Neural cell (in vitro differentiated cells): ENCODE measurements at regions not wholly inside any gene's neighbourhood (a gene's known extent, or its start where the extent isn't known, plus 50 kb on each side); places are given as distances from the start of the nearest gene placed in this dataset.

Experiments used
- H2AFZ ChIP-seq: fragments of 200-600, 300-800 bp; sonication (generic), shearing (Covaris generic); 2 replicates; pipeline ENCODE4 v1.6.0; 2014; ENCODE audit warnings: low read depth, mild to moderate bottlenecking, antibody characterized with exemption, low read length, moderate library complexity
- H3F3A ChIP-seq: fragments of 200-600 bp; shearing (Covaris generic); 2 replicates; pipeline ENCODE4 v1.6.1; 2016; ENCODE audit warnings: mild to moderate bottlenecking, moderate library complexity, mixed read lengths, antibody characterized with exemption, low read length; ENCODE audit not compliant: insufficient read depth, poor library complexity, severe bottlenecking
- H3K27ac ChIP-seq: fragments of 200-600, 300-800 bp; sonication (generic), shearing (Covaris generic); 2 replicates; pipeline ENCODE4 v1.5.1; 2014; ENCODE audit warnings: mild to moderate bottlenecking, low read length, moderate library complexity
- H3K27me3 ChIP-seq: fragments of 300-800, 200-600 bp; sonication (generic), shearing (Covaris generic); 2 replicates; pipeline ENCODE4 v1.6.0; 2014; ENCODE audit warnings: mild to moderate bottlenecking, low read depth, low read length, moderate library complexity; ENCODE audit not compliant: insufficient read depth
- H3K36me3 ChIP-seq: fragments of 300-800, 200-600 bp; sonication (generic), shearing (Covaris generic); 2 replicates; pipeline ENCODE4 v1.5.1; 2014; ENCODE audit warnings: mild to moderate bottlenecking, antibody characterized with exemption, low read length, moderate library complexity; ENCODE audit not compliant: insufficient read depth
- H3K4me2 ChIP-seq: fragments of 300-800, 200-600 bp; sonication (generic), shearing (Covaris generic); 2 replicates; pipeline ENCODE4 v1.6.0; 2014; ENCODE audit warnings: mild to moderate bottlenecking, low read length
- H3K4me3 ChIP-seq: fragments of 300-800, 200-600 bp; sonication (generic), shearing (Covaris generic); 2 replicates; pipeline ENCODE4 v1.5.1; 2014; ENCODE audit warnings: mild to moderate bottlenecking, low read length, moderate library complexity
- H3K79me2 ChIP-seq: fragments of 200-600 bp; shearing (Covaris generic); replicated peaks from 2 replicates; pipeline ENCODE4 v1.6.0; 2014; ENCODE audit warnings: mild to moderate bottlenecking, low read length, moderate library complexity; ENCODE audit not compliant: insufficient read depth
- H3K9ac ChIP-seq: fragments of 300-800, 200-600 bp; sonication (generic), shearing (Covaris generic); 2 replicates; pipeline ENCODE4 v1.6.1; 2016; ENCODE audit warnings: mild to moderate bottlenecking, low read length, mixed read lengths
- H3K9me2 ChIP-seq: fragments of 200-600 bp; shearing (Covaris generic); 2 replicates; pipeline ENCODE4 v1.6.1; 2016; ENCODE audit warnings: mild to moderate bottlenecking, low read length, mixed read lengths; ENCODE audit not compliant: insufficient read depth
- H3K9me3 ChIP-seq: fragments of 200-600, 300-800 bp; sonication (generic), shearing (Covaris generic); 2 replicates; pipeline ENCODE4 v1.6.1; 2016; ENCODE audit warnings: mild to moderate bottlenecking, mixed run types, low read length, moderate library complexity, mixed read lengths
- H4K20me1 ChIP-seq: fragments of 200-600 bp; shearing (Covaris generic); 2 replicates; pipeline ENCODE4 v1.6.1; 2016; ENCODE audit warnings: mild to moderate bottlenecking, mixed run types; ENCODE audit not compliant: insufficient read depth
- CTCF ChIP-seq: fragments of 450-650 bp; IDR thresholded peaks from 2 replicates; pipeline ENCODE4 v1.5.1; 2014; ENCODE audit warnings: antibody characterized with exemption, mild to moderate bottlenecking, moderate library complexity; ENCODE audit not compliant: poor library complexity, severe bottlenecking
- EP300 ChIP-seq: fragments of 450-650 bp; conservative IDR thresholded peaks from 2 replicates; pipeline ENCODE4 v1.6.1; 2014; ENCODE audit warnings: antibody characterized with exemption, mild to moderate bottlenecking, moderate library complexity; ENCODE audit not compliant: poor library complexity, severe bottlenecking
- EZH2 ChIP-seq: fragments of 200-600, 300-800 bp; shearing (Covaris generic), sonication (generic); IDR thresholded peaks from 2 replicates; pipeline ENCODE4 v1.6.1; 2014; ENCODE audit warnings: antibody characterized with exemption, low read length, borderline replicate concordance, mild to moderate bottlenecking; ENCODE audit not compliant: insufficient read depth, poor library complexity, severe bottlenecking
- MXI1 ChIP-seq: fragments of 450-650 bp; conservative IDR thresholded peaks from 2 replicates; pipeline ENCODE4 v1.6.1; 2014; ENCODE audit warnings: antibody characterized with exemption, mild to moderate bottlenecking; ENCODE audit not compliant: poor library complexity, severe bottlenecking
- POLR2AphosphoS5 ChIP-seq: IDR thresholded peaks from 2 replicates; pipeline ENCODE4 v1.6.1; 2012
- RAD21 ChIP-seq: fragments of 450-650 bp; conservative IDR thresholded peaks from 2 replicates; pipeline ENCODE4 v1.6.1; 2014; ENCODE audit warnings: antibody characterized with exemption, mild to moderate bottlenecking, moderate library complexity
- REST ChIP-seq: IDR thresholded peaks from 2 replicates; pipeline ENCODE4 v1.6.1; 2012; ENCODE audit warnings: borderline replicate concordance
- SMC3 ChIP-seq: fragments of 450-650 bp; conservative IDR thresholded peaks from 2 replicates; pipeline ENCODE4 v1.6.1; 2014; ENCODE audit warnings: antibody characterized with exemption, mild to moderate bottlenecking, moderate library complexity; ENCODE audit not compliant: poor library complexity
- TAF1 ChIP-seq: IDR thresholded peaks from 2 replicates; pipeline ENCODE4 v1.6.1; 2012; ENCODE audit warnings: low read depth

GRCh38 chr6:113649276-113649675 lies 207.9 kb upstream of the MARCKS start:
- Histone ChIP-seq H3K27ac (no peak overlapping the region), H3K9me3 (no peaks in the 10 kb centered on the region), H2AFZ (no peak overlapping the region), H4K20me1 (no peaks in the 10 kb centered on the region), H3K36me3 (no peaks in the 10 kb centered on the region), H3K9me2 (no peaks in the 10 kb centered on the region), H3F3A (no peaks in the 10 kb centered on the region), H3K27me3 (no peaks in the 10 kb centered on the region), H3K4me3 (no peak overlapping the region), H3K4me2 (no peak overlapping the region), H3K79me2 (no peaks in the 10 kb centered on the region), H3K9ac (no peak overlapping the region)
- TF ChIP-seq TAF1, result no peak
- TF ChIP-seq MXI1, result no peak
- TF ChIP-seq REST, result no peak
- no peak for TF ChIP-seq CTCF

GRCh38 chr6:113649880-113650609 lies 207.1 kb upstream of the MARCKS start:
- Histone ChIP-seq H3F3A (no peaks in the 10 kb centered on the region), H3K9ac (no peak overlapping the region), H3K4me2 (no peak overlapping the region), H3K27ac (no peak overlapping the region), H4K20me1 (no peaks in the 10 kb centered on the region), H3K9me2 (no peaks in the 10 kb centered on the region), H3K9me3 (no peaks in the 10 kb centered on the region), H3K36me3 (no peaks in the 10 kb centered on the region), H2AFZ (no peak overlapping the region), H3K4me3 (no peak overlapping the region), H3K27me3 (no peaks in the 10 kb centered on the region), H3K79me2 (no peaks in the 10 kb centered on the region)
- TF ChIP-seq CTCF (no peak), RAD21 (no peak), REST (no peak), EP300 (no peak), POLR2AphosphoS5 (no peak), SMC3 (no peak), EZH2 (no peak), TAF1 (no peak)
